ENCODE measurements at regions not wholly inside any gene's neighbourhood (a gene's known extent, or its start where the extent isn't known, plus 50 kb on each side); places are given as distances from the start of the nearest gene placed in this dataset.

GRCh38 chr2:196318517-196319377, 147.4 kb upstream of the STK17B start:
- no peak for DNase-seq

- no peak for DNase-seq
These were observed 151.8 kb upstream of the STK17B start for GRCh38 chr2:196322973-196323810.

- no peak for DNase-seq
These were observed 152.8 kb upstream of the STK17B start for GRCh38 chr2:196324211-196324610.

GRCh38 chr2:196328088-196328680, 156.8 kb upstream of the STK17B start:
- DNase-seq, result no peak

GRCh38 chr2:196329959-196330358, 158.6 kb upstream of the STK17B start:
- no peak for DNase-seq

- no peak for DNase-seq
These were observed 159.3 kb upstream of the STK17B start for GRCh38 chr2:196330645-196331044.

- no peak for DNase-seq
These were observed 159.8 kb upstream of the STK17B start for GRCh38 chr2:196331143-196331542.

GRCh38 chr2:196331851-196332250, 160.5 kb upstream of the STK17B start:
- DNase-seq, result no peak

- no peak for DNase-seq
These were observed 162.0 kb upstream of the STK17B start for GRCh38 chr2:196333397-196333796.

GRCh38 chr2:196334710-196335109, 163.3 kb upstream of the STK17B start:
- no peak for DNase-seq

GRCh38 chr2:196335221-196335634, 163.8 kb upstream of the STK17B start:
- no peak for DNase-seq

GRCh38 chr2:196336207-196336606, 164.8 kb upstream of the STK17B start:
- no peak for DNase-seq

- no peak for DNase-seq
These were observed 165.3 kb upstream of the STK17B start for GRCh38 chr2:196336715-196337114.

GRCh38 chr2:196337208-196337953, 166.0 kb upstream of the STK17B start:
- no peak for DNase-seq

- no peak for DNase-seq
These were observed 167.1 kb upstream of the STK17B start for GRCh38 chr2:196338440-196338839.

GRCh38 chr2:196341277-196341841, 170.0 kb upstream of the STK17B start:
- DNase-seq, result no peak

- DNase-seq, result no peak
These were observed 173.0 kb upstream of the STK17B start for GRCh38 chr2:196344397-196344796.

- DNase-seq, result no peak
These were observed 182.3 kb upstream of the STK17B start for GRCh38 chr2:196353717-196354116.

- DNase-seq, result no peak
These were observed 182.8 kb upstream of the STK17B start for GRCh38 chr2:196354186-196354585.

GRCh38 chr2:196356332-196356731, 185.0 kb upstream of the STK17B start:
- DNase-seq, result no peak

GRCh38 chr2:196360650-196361049, 189.3 kb upstream of the STK17B start:
- DNase-seq, result no peak

- DNase-seq, result no peak
These were observed 190.4 kb upstream of the STK17B start for GRCh38 chr2:196361606-196362326.
